ENCODE measurements at regions not wholly inside any gene's neighbourhood (a gene's known extent, or its start where the extent isn't known, plus 50 kb on each side); places are given as distances from the start of the nearest gene placed in this dataset.
"Not testable (repeated sequence)": the region's sequence is repeated elsewhere in the genome, so short reads cannot be mapped to it uniquely, and the experiment has no call there.

- intact Hi-C loops (cut with DNase I) = loop anchor here in 1 of 2 donors (5.0 kb wide), 1 partner anchor 288 kb away; no protein-coding TSS in a partner anchor
- DNase-seq (ENCODE audit: low spot score) = no peak
Observed at GRCh38 chr4:156109943-156110900, 156.6 kb upstream of the CTSO start.

GRCh38 chr4:156109087-156109486, 155.4 kb upstream of the CTSO start:
- intact Hi-C loops (cut with DNase I) = loop anchor here in 1 of 2 donors (5.0 kb wide), 1 partner anchor 287 kb away; no protein-coding TSS in a partner anchor

GRCh38 chr4:156103311-156103710, 149.6 kb upstream of the CTSO start:
- intact Hi-C loops (cut with DNase I) = no loop called here
- DNase-seq (ENCODE audit: low spot score) = no peak

More at GRCh38 chr4:156109087-156109486, 155.4 kb upstream of the CTSO start:
- DNase-seq (ENCODE audit: low spot score) = not testable (repeated sequence)

- intact Hi-C loops (cut with DNase I) = no loop called here
- DNase-seq (ENCODE audit: low spot score) = no peak
Observed at GRCh38 chr4:156102411-156102810, 148.7 kb upstream of the CTSO start.

- intact Hi-C loops (cut with DNase I) = no loop called here
- no peak for DNase-seq (ENCODE audit: low spot score)
Observed at GRCh38 chr4:156101571-156101970, 147.9 kb upstream of the CTSO start.

DNA sequence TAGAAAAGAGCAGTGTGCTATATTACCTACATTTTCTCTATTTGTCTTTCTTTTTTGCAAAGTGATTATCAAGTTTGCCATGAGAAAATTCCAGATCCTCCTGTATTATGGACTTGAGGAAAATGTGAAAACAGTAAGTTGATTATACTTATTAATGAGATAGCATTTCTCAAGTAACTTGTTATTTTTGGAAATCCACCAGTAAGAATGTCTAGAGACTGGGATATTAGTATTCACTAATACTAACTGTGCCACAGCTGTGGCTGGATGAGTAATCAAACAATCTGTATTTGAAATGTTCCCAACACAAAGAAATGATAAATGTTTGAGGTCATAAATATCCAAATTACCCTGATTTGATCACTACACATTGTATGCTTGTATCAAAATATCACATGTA, 147.0 kb upstream of the CTSO start:
- DNase-seq (ENCODE audit: low spot score) = no peak
- intact Hi-C loops (cut with DNase I) = no loop called here

- intact Hi-C loops (cut with DNase I) = no loop called here
- no peak for DNase-seq (ENCODE audit: low spot score)
Observed at GRCh38 chr4:156098805-156099204, 145.1 kb upstream of the CTSO start.

DNA sequence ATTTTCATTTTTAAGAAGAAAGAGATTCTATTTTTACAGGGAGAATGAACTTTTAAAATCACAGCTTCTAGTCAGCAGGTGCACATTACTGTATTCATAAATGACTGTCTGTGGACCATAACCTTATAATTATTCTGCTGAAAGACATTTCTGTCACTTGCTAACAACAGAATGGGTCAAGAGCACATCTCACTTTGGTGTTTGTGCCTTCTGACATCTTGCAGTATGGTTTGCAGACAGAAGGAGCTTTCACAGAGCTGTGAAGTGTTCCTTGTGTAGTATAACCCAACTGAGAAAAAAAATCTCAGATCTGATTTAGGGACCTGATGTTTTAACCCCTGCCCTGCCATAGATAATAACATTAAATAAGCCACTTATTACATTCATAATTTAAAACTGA, 131.4 kb upstream of the CTSO start:
- intact Hi-C loops (cut with DNase I) = no loop called here

GRCh38 chr4:156084373-156084772, 130.7 kb upstream of the CTSO start:
- intact Hi-C loops (cut with DNase I) = no loop called here

More for the DNA sequence above, 131.4 kb upstream of the CTSO start:
- DNase-seq (ENCODE audit: low spot score) = no peak

GRCh38 chr4:156073976-156074375, 120.3 kb upstream of the CTSO start:
- intact Hi-C loops (cut with DNase I) = no loop called here
- DNase-seq (ENCODE audit: low spot score) = no peak

More at GRCh38 chr4:156084373-156084772, 130.7 kb upstream of the CTSO start:
- DNase-seq (ENCODE audit: low spot score) = no peak

- intact Hi-C loops (cut with DNase I) = no loop called here
- DNase-seq (ENCODE audit: low spot score) = no peak
Observed at GRCh38 chr4:156060661-156061060, 107.0 kb upstream of the CTSO start.

DNA sequence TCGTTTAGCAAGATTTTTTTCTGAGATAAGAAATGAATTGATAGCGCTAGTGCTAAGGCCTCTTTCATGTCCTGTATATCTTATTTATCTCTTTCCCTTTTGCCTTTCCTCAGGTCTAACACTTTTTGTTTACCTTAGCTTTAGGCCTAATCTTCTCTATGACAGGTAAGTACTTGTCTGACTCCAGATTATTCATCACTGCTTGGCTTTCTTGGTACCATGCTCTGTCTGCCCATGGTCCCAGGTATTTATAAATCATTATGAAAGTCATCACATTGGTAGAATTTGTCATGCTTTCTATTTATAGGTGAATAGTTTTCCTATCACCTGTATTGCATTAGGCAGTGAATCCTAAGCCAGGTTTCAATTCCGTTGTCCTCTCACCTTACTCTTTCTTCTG, 99.5 kb upstream of the CTSO start:
- intact Hi-C loops (cut with DNase I) = no loop called here
- no peak for DNase-seq (ENCODE audit: low spot score)

GRCh38 chr4:156052116-156052515, 98.5 kb upstream of the CTSO start:
- no peak for DNase-seq (ENCODE audit: low spot score)
- intact Hi-C loops (cut with DNase I) = no loop called here

GRCh38 chr4:156038772-156039171, 85.1 kb upstream of the CTSO start:
- intact Hi-C loops (cut with DNase I) = no loop called here
- no peak for DNase-seq (ENCODE audit: low spot score)

- no peak for DNase-seq (ENCODE audit: low spot score)
- intact Hi-C loops (cut with DNase I) = no loop called here
Observed at GRCh38 chr4:156036496-156036895, 82.8 kb upstream of the CTSO start.

DNA sequence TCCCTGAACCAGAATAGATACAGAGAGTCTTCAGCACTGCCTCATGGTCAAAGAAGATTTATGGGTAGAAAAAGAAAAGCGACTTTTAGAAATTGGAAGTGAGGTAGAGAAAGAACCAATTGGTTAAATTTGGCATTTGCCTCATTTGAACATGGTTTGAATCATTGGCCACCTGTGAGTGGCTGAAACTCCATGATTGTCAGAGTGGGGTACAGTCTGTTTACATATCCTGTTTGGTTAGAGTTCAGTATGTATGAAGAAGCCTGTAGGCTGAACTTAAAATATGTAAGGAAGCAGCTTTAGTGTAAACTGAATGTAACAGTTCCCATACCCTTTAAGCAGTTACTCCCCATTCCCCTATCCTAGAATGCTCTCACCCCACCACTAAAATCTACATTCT, 76.0 kb upstream of the CTSO start:
- intact Hi-C loops (cut with DNase I) = no loop called here
- no peak for DNase-seq (ENCODE audit: low spot score)

GRCh38 chr4:156021298-156021697, 67.6 kb upstream of the CTSO start:
- DNase-seq (ENCODE audit: low spot score) = no peak
- intact Hi-C loops (cut with DNase I) = no loop called here

DNA sequence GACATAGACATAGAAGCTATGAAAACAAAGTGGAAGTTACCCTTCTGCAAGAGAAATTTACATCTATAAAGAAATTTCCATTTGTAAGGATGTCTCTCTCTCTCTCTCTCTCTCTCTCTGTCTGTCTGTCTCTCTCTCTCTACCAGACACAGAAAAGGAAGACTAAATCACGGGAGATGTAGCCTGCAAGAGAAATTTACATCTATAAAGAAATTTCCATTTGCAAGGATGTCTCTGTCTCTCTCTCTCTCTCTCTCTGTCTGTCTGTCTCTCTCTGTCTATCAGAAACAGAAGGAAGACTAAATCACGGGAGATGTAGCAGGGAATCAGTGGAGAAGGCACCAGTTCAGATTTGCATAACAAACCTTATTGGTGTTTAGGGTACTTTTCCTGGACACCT, 65.6 kb upstream of the CTSO start:
- intact Hi-C loops (cut with DNase I) = no loop called here

GRCh38 chr4:156018383-156018782, 64.7 kb upstream of the CTSO start:
- intact Hi-C loops (cut with DNase I) = no loop called here
- DNase-seq (ENCODE audit: low spot score) = no peak

More for the DNA sequence above, 65.6 kb upstream of the CTSO start:
- no peak for DNase-seq (ENCODE audit: low spot score)

DNA sequence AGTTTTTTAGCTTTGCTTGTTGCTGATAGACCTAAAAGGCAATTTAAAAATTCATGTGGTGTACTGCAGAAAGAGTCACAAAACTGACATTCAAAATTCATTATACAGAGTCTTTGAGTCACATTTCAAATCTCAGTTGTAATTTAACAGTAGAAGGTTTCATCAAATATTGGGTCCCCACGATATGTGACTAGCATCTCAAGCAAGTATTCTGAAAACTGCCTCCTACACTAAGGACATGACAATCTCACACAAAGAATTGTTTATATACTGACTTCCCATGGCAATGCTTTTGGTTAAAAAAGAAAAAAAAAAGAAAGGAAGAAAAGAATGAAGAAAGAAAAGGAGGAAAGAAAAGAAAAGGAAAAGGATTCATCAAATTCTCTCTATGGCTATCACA, 62.1 kb upstream of the CTSO start:
- intact Hi-C loops (cut with DNase I) = no loop called here
- no peak for DNase-seq (ENCODE audit: low spot score)

DNA sequence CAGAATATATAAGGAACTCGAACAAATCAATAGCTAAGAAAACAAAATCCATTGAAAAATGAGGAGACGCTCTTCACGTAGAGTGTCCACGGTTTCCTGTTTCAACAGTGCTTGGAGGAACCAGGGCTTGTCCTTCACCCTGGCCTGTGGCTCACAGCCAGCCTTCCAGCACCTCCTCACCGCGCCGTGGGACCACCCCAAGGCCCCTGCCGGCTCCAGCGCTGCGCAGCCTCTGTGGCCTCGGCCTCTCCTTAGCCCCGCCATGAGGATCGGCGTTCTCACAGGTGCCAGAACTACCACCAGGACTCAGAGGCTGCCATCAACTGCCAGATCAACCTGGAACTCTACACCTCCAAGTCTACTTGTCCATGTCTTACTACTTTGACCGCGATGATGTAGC, 52.5 kb upstream of the CTSO start:
- intact Hi-C loops (cut with DNase I) = no loop called here
- peak; percentile 52 for DNase-seq (ENCODE audit: low spot score)

All from posterior vena cava (tissue), 2 donors.